H9 (cell line): ENCODE measurements at regions not wholly inside any gene's neighbourhood (a gene's known extent, or its start where the extent isn't known, plus 50 kb on each side); places are given as distances from the start of the nearest gene placed in this dataset.

Experiments
- DNase-seq: peaks from one replicate; pipeline ENCODE4 v3.0.0-alpha.2; 2017
- H2AFZ ChIP-seq: one replicate; pipeline ENCODE4 v1.6.1; 2013; ENCODE audit warnings: mild to moderate bottlenecking, low read length, control low read depth, moderate library complexity
- H2AK5ac ChIP-seq: 2 replicates; pipeline ENCODE4 v1.6.1; 2013; ENCODE audit warnings: low read length, control low read depth, mixed read lengths; ENCODE audit not compliant: insufficient read length
- H2BK120ac ChIP-seq: one replicate; pipeline ENCODE4 v1.6.1; 2013; ENCODE audit warnings: low read depth, mild to moderate bottlenecking, low read length, control low read depth, inconsistent platforms; ENCODE audit not compliant: poor library complexity, severe bottlenecking
- H2BK12ac ChIP-seq: 2 replicates; pipeline ENCODE4 v1.6.1; 2013; ENCODE audit warnings: low read length, control low read depth, mixed read lengths, low read depth; ENCODE audit not compliant: insufficient read length
- H2BK15ac ChIP-seq: 2 replicates; pipeline ENCODE4 v1.6.1; 2013; ENCODE audit warnings: low read depth, low read length, control low read depth
- H2BK20ac ChIP-seq: one replicate; pipeline ENCODE4 v1.6.1; 2013; ENCODE audit warnings: low read depth, mild to moderate bottlenecking, low read length, control low read depth, inconsistent platforms; ENCODE audit not compliant: poor library complexity, severe bottlenecking
- H2BK5ac ChIP-seq: 2 replicates; pipeline ENCODE4 v1.6.1; 2013; ENCODE audit warnings: low read length, control low read depth, mixed read lengths; ENCODE audit not compliant: insufficient read length
- H3K14ac ChIP-seq: 2 replicates; pipeline ENCODE4 v1.6.1; 2013; ENCODE audit warnings: low read length, control low read depth; ENCODE audit not compliant: insufficient read depth
- H3K18ac ChIP-seq: 2 replicates; pipeline ENCODE4 v1.6.1; 2013; ENCODE audit warnings: low read depth, mild to moderate bottlenecking, mixed read lengths, low read length, control low read depth; ENCODE audit not compliant: insufficient read length
- H3K23ac ChIP-seq: 2 replicates; pipeline ENCODE4 v1.6.1; 2013; ENCODE audit warnings: low read length, control low read depth, mixed read lengths, low read depth; ENCODE audit not compliant: insufficient read length
- H3K23me2 ChIP-seq: 2 replicates; pipeline ENCODE4 v1.6.1; 2013; ENCODE audit warnings: low read depth, mild to moderate bottlenecking, mixed read lengths, low read length, control low read depth; ENCODE audit not compliant: insufficient read length, poor library complexity, severe bottlenecking
- H3K27ac ChIP-seq: 2 replicates; pipeline ENCODE4 v1.5.1; 2013; ENCODE audit warnings: low read length, control low read depth, mixed read lengths, low read depth; ENCODE audit not compliant: insufficient read length
- H3K27me3 ChIP-seq: 2 replicates; pipeline ENCODE4 v1.6.1; 2013; ENCODE audit warnings: low read length, control low read depth, inconsistent platforms; ENCODE audit not compliant: insufficient read depth
- H3K4ac ChIP-seq: 2 replicates; pipeline ENCODE4 v1.6.1; 2013; ENCODE audit warnings: low read depth, mild to moderate bottlenecking, control low read depth, inconsistent platforms, low read length, moderate library complexity
- H3K4me1 ChIP-seq: 2 replicates; pipeline ENCODE4 v1.6.1; 2013; ENCODE audit warnings: low read length, control low read depth, inconsistent platforms; ENCODE audit not compliant: insufficient read depth
- H3K4me2 ChIP-seq: 2 replicates; pipeline ENCODE4 v1.6.1; 2013; ENCODE audit warnings: low read length, control low read depth, mixed read lengths; ENCODE audit not compliant: insufficient read length, insufficient read depth
- H3K56ac ChIP-seq: 2 replicates; pipeline ENCODE4 v1.6.1; 2013; ENCODE audit warnings: low read depth, mild to moderate bottlenecking, mixed read lengths, low read length, control low read depth; ENCODE audit not compliant: insufficient read length
- H3K79me1 ChIP-seq: 2 replicates; pipeline ENCODE4 v1.6.1; 2013; ENCODE audit warnings: low read depth, mild to moderate bottlenecking, moderate library complexity, low read length, control low read depth, inconsistent platforms; ENCODE audit not compliant: insufficient read depth, poor library complexity, severe bottlenecking
- H3K79me2 ChIP-seq: 2 replicates; pipeline ENCODE4 v1.6.1; 2013; ENCODE audit warnings: low read length, control low read depth, inconsistent platforms; ENCODE audit not compliant: insufficient read depth
- H3K9ac ChIP-seq: 2 replicates; pipeline ENCODE4 v1.6.1; 2013; ENCODE audit warnings: low read length, control low read depth, mixed read lengths; ENCODE audit not compliant: insufficient read length; ENCODE audit errors: extremely low read depth
- H3K9me3 ChIP-seq: one replicate; pipeline ENCODE4 v1.6.1; 2013; ENCODE audit warnings: low read depth, low read length, inconsistent platforms; ENCODE audit not compliant: control insufficient read depth
- H3T11ph ChIP-seq: one replicate; pipeline ENCODE4 v1.6.1; 2013; ENCODE audit warnings: mild to moderate bottlenecking, low read length, control low read depth, inconsistent platforms
- H4K20me1 ChIP-seq: one replicate; pipeline ENCODE4 v1.6.1; 2013; ENCODE audit not compliant: control insufficient read depth, insufficient read length, insufficient read depth
- H4K5ac ChIP-seq: 2 replicates; pipeline ENCODE4 v1.6.1; 2013; ENCODE audit warnings: low read depth, mild to moderate bottlenecking, mixed read lengths, low read length, control low read depth; ENCODE audit not compliant: insufficient read length
- H4K8ac ChIP-seq: replicated peaks from 2 replicates; pipeline ENCODE4 v1.6.1; 2013; ENCODE audit warnings: low read length, control low read depth, mixed read lengths, low read depth; ENCODE audit not compliant: insufficient read length
- H4K91ac ChIP-seq: 2 replicates; pipeline ENCODE4 v1.6.1; 2013; ENCODE audit warnings: low read depth, mild to moderate bottlenecking, moderate library complexity, mixed read lengths, low read length, control low read depth; ENCODE audit not compliant: insufficient read length
- H3K27ac Mint-ChIP-seq, 3 experiments: 2 replicates in 2 of 3; 3 replicates in 1 of 3; pipeline ENCODE4 v1.8.0; 2020 to 2021; ENCODE audit warnings: mixed read lengths in 3 of 3, mild to moderate bottlenecking in 1 of 3, moderate library complexity in 1 of 3
- H3K27me3 Mint-ChIP-seq: 2 replicates; pipeline ENCODE4 v1.8.0; 2021; ENCODE audit warnings: low read depth, mild to moderate bottlenecking, moderate library complexity, mixed read lengths
- H3K36me3 Mint-ChIP-seq, 3 experiments: 2 replicates in 2 of 3; 3 replicates in 1 of 3; pipeline ENCODE4 v1.8.0; 2020 to 2021; ENCODE audit warnings: low read depth in 3 of 3, mixed read lengths in 3 of 3; ENCODE audit not compliant: insufficient read depth in 1 of 3
- H3K4me1 Mint-ChIP-seq, 2 experiments: 2 replicates each; pipeline ENCODE4 v1.8.0; 2020; ENCODE audit warnings: mixed read lengths in 2 of 2
- H3K4me3 Mint-ChIP-seq, 2 experiments: 2 replicates in 1 of 2; 3 replicates in 1 of 2; pipeline ENCODE4 v1.8.0; 2020 to 2021; ENCODE audit warnings: mild to moderate bottlenecking in 2 of 2, mixed read lengths in 2 of 2, moderate library complexity in 1 of 2
- H3K9me3 Mint-ChIP-seq, 2 experiments: 2 replicates in 1 of 2; 3 replicates in 1 of 2; pipeline ENCODE4 v1.8.0; 2020; ENCODE audit warnings: mild to moderate bottlenecking in 2 of 2, mixed read lengths in 2 of 2, moderate library complexity in 1 of 2
- CTCF ChIP-seq: fragments of 200-600 bp; sonication (generic); conservative IDR thresholded peaks from 3 replicates; pipeline ENCODE4 v1.8.0; 2021; ENCODE audit warnings: antibody characterized with exemption, mild to moderate bottlenecking
- WGBS: extraction: QIAGEN DNeasy Blood & Tissue Kit; methylation state at CpG from one replicate; pipeline ENCODE4 v1.1.7; 2013; ENCODE audit warnings: missing lambda C conversion rate, low lambda C conversion rate, mixed read lengths; ENCODE audit not compliant: insufficient read length; ENCODE audit errors: extremely low coverage; 5-methylcytosine and 5-hydroxymethylcytosine counted together

GRCh38 chr5:17167171-17167891, 50.1 kb upstream of the BASP1 start:
- no peak overlapping the region for H2BK12ac ChIP-seq
- Mint-ChIP-seq H3K27me3 (no peaks in the 10 kb centered on the region), H3K9me3 (peaks cover 0 to 2% of the 10 kb centered on the region in 2 experiments; a peak in 1 of 5 replicates), H3K4me3 (no peak overlapping the region), H3K4me1 (peaks cover 45 to 51% of the 10 kb centered on the region in 2 experiments), H3K36me3 (peaks cover 0 to 2% (median 0%) of the 10 kb centered on the region in 3 experiments; a peak in 2 of 7 replicates), H3K27ac (no peak overlapping the region; a peak in 1 of 7 replicates)
- no peak overlapping the region for H3K56ac ChIP-seq
- peaks cover 3% of the 10 kb centered on the region; the same call in 1 of the 2 replicates for H3K4me1 ChIP-seq
- no peaks in the 10 kb centered on the region for H3K9me3 ChIP-seq
- H2BK15ac ChIP-seq = no peak overlapping the region
- no peak overlapping the region for H2AFZ ChIP-seq
- no peak overlapping the region for H2BK20ac ChIP-seq
- no peak overlapping the region for H3K4ac ChIP-seq
- H2BK120ac ChIP-seq = no peak overlapping the region
- no peak for TF ChIP-seq CTCF
- no peak for DNase-seq
- H4K20me1 ChIP-seq = no peaks in the 10 kb centered on the region
- H3T11ph ChIP-seq = no peak overlapping the region
- H3K23ac ChIP-seq = no peak overlapping the region
- H2AK5ac ChIP-seq = no peak overlapping the region
- no peak overlapping the region for H3K9ac ChIP-seq
- no peaks in the 10 kb centered on the region for H3K27me3 ChIP-seq
- H2BK5ac ChIP-seq = no peak overlapping the region
- no peak overlapping the region for H3K14ac ChIP-seq
- no peak overlapping the region for H4K5ac ChIP-seq
- no CpG with 5 or more reads among the region's 4 CpGs for WGBS
- H3K4me2 ChIP-seq = no peak overlapping the region
- no peak overlapping the region for H4K8ac ChIP-seq
- H3K23me2 ChIP-seq = no peaks in the 10 kb centered on the region
- H3K79me2 ChIP-seq = no peaks in the 10 kb centered on the region
- no peak overlapping the region for H3K27ac ChIP-seq
- no peaks in the 10 kb centered on the region for H3K79me1 ChIP-seq
- no peak overlapping the region for H4K91ac ChIP-seq
- no peak overlapping the region for H3K18ac ChIP-seq
